HG03469 (cell line): ENCODE measurements at regions not wholly inside any gene's neighbourhood (a gene's known extent, or its start where the extent isn't known, plus 50 kb on each side); places are given as distances from the start of the nearest gene placed in this dataset.

ENCODE experiments used
- ATAC-seq: cut with Tn5 transposase; IDR thresholded peaks from one replicate; pipeline ENCODE4 v1.9.1; 2021; ENCODE audit warnings: mild to moderate bottlenecking, moderate library complexity, moderate number of reproducible peaks; ENCODE audit not compliant: unreplicated experiment

DNA sequence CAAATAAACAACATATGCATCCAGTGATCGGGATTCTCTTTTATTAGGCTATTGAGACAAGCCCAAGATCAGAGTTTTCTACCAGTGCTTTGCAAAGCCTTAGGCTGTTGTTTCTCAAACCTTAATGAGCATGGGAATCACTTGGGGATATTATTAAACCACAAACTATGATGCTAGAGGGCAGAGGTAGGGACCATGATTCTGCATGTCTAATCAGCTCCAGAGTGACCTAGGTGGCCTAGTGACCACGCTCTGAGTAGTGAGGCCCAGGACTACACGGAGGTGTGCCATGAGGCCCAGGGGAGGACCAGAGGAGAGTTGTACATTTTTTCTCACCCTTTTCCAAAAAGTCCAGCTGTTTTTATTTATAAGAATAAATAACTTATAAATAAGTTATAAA lies 298.5 kb upstream of the TLE4 start:
- no peak for ATAC-seq

DNA sequence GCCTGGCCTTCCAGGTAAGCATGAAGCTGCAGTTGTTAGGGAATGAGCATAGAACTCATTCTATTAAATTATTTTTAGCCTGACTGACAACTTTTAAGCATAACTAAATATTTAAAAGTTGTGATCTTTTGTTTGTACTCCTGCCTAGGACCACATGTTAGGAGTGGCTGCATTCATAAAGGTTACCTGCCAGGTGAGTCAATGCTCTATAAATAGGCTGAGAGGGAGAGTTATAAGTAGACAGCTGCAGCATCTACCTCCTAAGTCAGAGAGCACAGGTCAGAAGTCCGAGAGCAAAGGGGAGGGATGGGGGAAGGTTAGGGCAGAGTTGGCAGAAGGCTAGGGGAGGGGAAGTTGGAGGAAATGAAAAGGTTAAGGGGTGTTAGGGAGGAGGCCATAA lies 292.4 kb upstream of the TLE4 start:
- ATAC-seq: no peak

- ATAC-seq: no peak
Measured at GRCh38 chr9:79280691-79281090, 291.1 kb upstream of the TLE4 start.

DNA sequence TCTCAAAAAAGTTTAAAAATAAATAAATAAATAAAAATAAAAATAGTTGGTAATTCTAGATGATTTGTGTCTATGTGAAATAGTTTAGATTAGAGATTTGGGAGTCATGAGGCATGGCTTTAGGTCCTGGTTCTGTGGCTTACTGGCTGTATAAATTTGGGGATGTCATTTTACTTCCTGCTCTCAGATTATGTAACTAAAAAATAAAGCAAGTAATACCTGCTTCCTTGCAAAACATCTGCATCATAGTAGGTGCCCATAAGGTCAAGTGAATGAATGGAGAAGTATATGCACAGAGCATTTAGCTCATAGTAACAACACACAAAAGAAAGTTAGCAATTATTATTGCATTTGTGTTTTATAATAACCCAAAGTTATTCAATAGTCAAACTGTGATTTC lies 287.7 kb upstream of the TLE4 start:
- ATAC-seq: no peak

GRCh38 chr9:79286992-79287707 lies 284.6 kb upstream of the TLE4 start:
- ATAC-seq: no peak

DNA sequence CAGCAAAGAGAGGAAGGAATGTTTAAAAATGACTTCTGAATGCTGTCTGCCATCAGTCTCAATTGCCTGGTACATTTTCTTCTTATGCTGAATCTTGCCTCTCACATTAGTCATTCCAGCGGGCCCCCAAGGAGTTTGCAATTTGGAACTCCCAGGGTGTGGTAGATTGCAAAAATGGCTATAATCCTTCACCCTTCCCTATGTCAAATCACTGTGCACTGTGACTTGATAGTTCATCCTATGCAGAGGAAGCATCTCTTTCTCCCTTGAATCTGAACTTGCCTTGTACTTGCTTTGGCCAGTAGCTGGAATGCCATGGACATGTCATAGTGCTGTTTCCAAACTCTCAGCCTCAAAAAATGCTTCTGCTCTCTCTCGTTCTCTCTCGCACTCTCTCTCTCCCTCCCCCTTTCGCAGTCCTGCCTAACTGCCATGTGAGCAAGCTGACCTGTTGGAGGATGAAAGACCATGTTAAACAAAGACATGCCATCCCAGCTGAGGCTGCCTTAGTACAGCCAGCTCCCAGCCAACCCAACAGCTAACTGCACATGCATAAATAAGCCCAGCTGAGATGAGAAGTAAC lies 284.0 kb upstream of the TLE4 start:
- no peak for ATAC-seq

DNA sequence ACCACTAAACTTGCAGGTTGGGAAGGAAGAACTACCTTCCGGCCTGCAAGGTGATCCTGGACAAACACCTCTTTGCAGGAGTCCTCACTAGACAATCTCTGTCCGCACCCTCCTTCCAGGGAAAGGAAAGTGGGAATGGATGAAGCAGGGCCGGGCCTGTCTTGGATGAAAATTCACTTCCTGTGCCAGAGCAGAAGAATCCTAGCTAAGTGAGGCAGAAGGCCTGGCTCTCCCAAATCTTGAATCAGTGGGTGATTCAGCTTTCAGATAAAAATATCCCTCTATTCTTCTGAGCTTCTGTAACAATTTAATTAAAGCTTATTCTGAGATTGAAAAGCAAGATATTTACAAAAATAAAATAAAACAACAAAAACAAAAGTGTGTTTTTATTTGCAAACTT lies 281.9 kb upstream of the TLE4 start:
- no peak for ATAC-seq

DNA sequence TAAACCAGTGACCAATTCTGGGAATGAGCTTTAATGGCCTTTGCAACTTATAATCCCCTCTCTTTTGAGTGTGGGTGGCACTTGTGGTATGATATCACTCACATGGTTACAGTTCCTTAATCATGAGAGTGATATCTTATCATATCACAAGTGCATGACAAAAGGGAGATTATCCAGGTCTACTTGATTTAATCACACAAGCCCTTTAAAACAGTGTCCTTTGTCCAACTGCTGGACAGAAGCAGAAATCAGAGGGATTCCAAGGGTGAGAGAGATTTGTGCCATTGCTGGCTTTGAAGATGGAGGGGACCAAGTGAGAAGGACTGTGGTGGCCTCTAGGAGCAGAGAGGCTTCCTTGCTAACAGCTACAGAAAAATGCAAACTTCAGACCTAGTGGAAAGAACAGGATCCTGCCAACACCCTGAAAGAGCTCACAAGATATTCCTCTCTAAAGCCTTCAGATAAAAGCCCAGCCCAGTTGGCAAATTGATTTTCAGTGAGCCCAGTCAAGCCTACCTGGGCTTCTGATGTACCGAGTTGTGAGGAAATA lies 279.0 kb upstream of the TLE4 start:
- ATAC-seq: no peak

DNA sequence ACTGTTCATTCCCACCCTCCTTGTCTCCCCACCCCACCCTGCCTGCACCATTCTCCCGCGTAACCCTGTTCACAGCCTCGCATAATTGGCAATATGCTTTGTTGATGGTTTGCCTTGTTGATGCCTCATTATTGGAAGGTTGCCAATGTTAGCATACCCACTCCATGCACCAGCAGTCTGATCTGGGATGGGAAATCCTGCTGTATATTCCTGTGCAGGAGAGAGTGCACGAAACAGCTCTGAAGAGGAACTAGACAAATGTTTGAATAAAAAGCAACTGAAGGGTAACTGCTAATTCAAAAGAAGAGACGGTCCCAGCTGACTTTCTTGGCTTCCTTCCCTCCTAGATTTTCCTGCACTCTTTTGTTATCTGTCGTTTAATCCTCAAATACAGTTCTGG lies 271.7 kb upstream of the TLE4 start:
- ATAC-seq: no peak

- ATAC-seq: no peak
Measured at GRCh38 chr9:79301085-79301484, 270.7 kb upstream of the TLE4 start.

- ATAC-seq: no peak
Measured at GRCh38 chr9:79301551-79302391, 270.0 kb upstream of the TLE4 start.

- ATAC-seq: no peak
Measured at GRCh38 chr9:79302569-79302968, 269.2 kb upstream of the TLE4 start.

- no peak for ATAC-seq
Measured at GRCh38 chr9:79308012-79308411, 263.8 kb upstream of the TLE4 start.

- no peak for ATAC-seq
Measured at GRCh38 chr9:79312686-79313421, 258.9 kb upstream of the TLE4 start.

DNA sequence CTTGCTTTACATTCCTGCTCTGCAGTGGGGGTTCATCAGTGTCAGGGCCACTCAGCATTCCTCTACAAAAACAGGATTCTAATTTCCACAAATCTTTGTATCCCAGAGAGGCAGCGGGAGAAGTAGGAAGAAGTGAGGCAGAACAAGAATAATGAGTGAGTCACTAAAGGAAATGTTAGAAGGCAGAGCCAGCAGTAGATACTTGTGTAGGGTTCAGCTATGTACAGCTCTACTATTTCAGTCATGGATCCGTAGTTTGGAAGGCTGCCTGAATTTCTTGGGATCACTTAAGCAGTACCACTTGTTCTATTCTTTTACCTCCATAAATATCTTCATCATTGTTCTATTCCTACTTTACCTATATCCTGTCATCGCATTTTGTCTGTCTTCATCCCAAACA lies 246.3 kb upstream of the TLE4 start:
- no peak for ATAC-seq

- no peak for ATAC-seq
Measured at GRCh38 chr9:79329861-79330260, 241.9 kb upstream of the TLE4 start.

DNA sequence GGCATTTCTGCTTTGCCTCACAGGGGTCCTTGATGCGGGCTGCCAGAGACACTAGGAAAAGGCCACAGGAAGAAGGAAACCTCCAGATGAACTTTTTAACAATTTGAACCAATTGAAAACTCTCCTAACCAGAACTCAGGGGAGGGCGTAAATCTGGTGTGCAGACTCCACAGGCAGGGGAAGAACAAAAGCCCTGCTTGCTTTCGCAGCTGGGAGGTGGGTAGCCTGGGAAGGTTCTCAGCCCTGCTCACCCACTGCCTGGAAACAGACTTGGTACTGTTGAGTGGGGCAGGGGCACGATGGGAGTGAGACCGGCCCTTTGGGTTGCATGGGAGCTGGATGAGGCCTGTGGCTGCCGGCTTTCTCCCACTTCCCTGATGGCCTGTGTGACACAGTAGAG lies 237.8 kb upstream of the TLE4 start:
- ATAC-seq: no peak

- no peak for ATAC-seq
Measured at GRCh38 chr9:79334711-79335110, 237.1 kb upstream of the TLE4 start.

GRCh38 chr9:79335987-79336386 lies 235.8 kb upstream of the TLE4 start:
- ATAC-seq: no peak

GRCh38 chr9:79341561-79341960 lies 230.2 kb upstream of the TLE4 start:
- ATAC-seq: no peak
